ENCODE measurements at regions not wholly inside any gene's neighbourhood (a gene's known extent, or its start where the extent isn't known, plus 50 kb on each side); places are given as distances from the start of the nearest gene placed in this dataset.

DNA sequence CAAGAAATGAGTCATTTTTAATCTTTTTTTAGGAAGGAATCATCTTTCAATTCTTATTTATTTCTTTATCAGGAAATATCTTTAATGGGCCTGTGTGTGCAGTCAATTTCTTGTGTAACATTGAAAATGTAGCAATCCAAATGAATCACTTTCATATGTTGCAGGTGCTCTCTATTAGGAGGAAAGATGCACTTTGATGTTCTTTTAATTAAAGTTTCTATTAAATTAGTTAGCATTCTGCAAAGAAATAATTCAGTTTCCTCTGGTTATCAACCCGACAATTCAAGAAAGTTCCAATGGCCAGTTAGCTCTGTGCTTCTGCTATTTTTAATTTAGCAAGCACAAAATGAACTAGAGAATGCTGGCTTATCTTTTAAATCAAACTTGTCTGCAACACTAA, 212.0 kb downstream of the PCDH17 start:
- TF ChIP-seq, protein P1, sequence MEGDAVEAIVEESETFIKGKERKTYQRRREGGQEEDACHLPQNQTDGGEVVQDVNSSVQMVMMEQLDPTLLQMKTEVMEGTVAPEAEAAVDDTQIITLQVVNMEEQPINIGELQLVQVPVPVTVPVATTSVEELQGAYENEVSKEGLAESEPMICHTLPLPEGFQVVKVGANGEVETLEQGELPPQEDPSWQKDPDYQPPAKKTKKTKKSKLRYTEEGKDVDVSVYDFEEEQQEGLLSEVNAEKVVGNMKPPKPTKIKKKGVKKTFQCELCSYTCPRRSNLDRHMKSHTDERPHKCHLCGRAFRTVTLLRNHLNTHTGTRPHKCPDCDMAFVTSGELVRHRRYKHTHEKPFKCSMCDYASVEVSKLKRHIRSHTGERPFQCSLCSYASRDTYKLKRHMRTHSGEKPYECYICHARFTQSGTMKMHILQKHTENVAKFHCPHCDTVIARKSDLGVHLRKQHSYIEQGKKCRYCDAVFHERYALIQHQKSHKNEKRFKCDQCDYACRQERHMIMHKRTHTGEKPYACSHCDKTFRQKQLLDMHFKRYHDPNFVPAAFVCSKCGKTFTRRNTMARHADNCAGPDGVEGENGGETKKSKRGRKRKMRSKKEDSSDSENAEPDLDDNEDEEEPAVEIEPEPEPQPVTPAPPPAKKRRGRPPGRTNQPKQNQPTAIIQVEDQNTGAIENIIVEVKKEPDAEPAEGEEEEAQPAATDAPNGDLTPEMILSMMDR (IDR thresholded peaks at IDR 0.05) = no peak
- TF ChIP-seq POLR2A (IDR thresholded peaks at IDR 0.05) = no peak
